Karpas-422 (cell line): ENCODE measurements at regions not wholly inside any gene's neighbourhood (a gene's known extent, or its start where the extent isn't known, plus 50 kb on each side); places are given as distances from the start of the nearest gene placed in this dataset.
"Not testable (repeated sequence)": the region's sequence is repeated elsewhere in the genome, so short reads cannot be mapped to it uniquely, and the experiment has no call there.

ENCODE experiments used
- DNase-seq: peaks from one replicate; pipeline ENCODE4 v3.0.0-alpha.2; 2015
- H2AFZ ChIP-seq: fragments of 200-600 bp; sonication (generic); 2 replicates; pipeline ENCODE4 v1.6.1; 2014; ENCODE audit warnings: antibody characterized with exemption, low read length, mixed read lengths
- H3K27ac ChIP-seq: fragments of 200-600 bp; sonication (generic); 2 replicates; pipeline ENCODE4 v1.5.1; 2014; ENCODE audit warnings: mild to moderate bottlenecking, low read length, moderate library complexity
- H3K27me3 ChIP-seq: fragments of 200-600 bp; sonication (generic); 2 replicates; pipeline ENCODE4 v1.6.1; 2014; ENCODE audit warnings: low read length, mixed read lengths
- H3K36me3 ChIP-seq: fragments of 200-600 bp; sonication (generic); 2 replicates; pipeline ENCODE4 v1.6.1; 2014; ENCODE audit warnings: low read length, mixed read lengths; ENCODE audit not compliant: insufficient read depth
- H3K4me1 ChIP-seq: fragments of 200-600 bp; sonication (generic); 2 replicates; pipeline ENCODE4 v1.6.1; 2014; ENCODE audit warnings: mild to moderate bottlenecking, low read length, mixed read lengths
- H3K4me2 ChIP-seq: fragments of 200-600 bp; sonication (generic); 2 replicates; pipeline ENCODE4 v1.6.1; 2014; ENCODE audit warnings: low read length, low read depth, mild to moderate bottlenecking; ENCODE audit not compliant: poor library complexity, severe bottlenecking
- H3K4me3 ChIP-seq: fragments of 200-600 bp; sonication (generic); 2 replicates; pipeline ENCODE4 v1.5.1; 2014; ENCODE audit warnings: mild to moderate bottlenecking, antibody characterized with exemption, low read length, mixed read lengths
- H3K79me2 ChIP-seq: fragments of 200-600 bp; sonication (generic); 2 replicates; pipeline ENCODE4 v1.6.1; 2014; ENCODE audit warnings: mild to moderate bottlenecking, low read length, mixed read lengths
- H3K9ac ChIP-seq: fragments of 200-600 bp; sonication (generic); 2 replicates; pipeline ENCODE4 v1.6.0; 2014; ENCODE audit warnings: low read length
- H3K9me2 ChIP-seq: fragments of 200-600 bp; sonication (generic), shearing (Covaris generic); replicated peaks from 2 replicates; pipeline ENCODE4 v1.6.0; 2014; ENCODE audit warnings: mild to moderate bottlenecking, low read length, moderate library complexity; ENCODE audit not compliant: insufficient read depth
- H3K9me3 ChIP-seq: fragments of 300-700, 200-600 bp; sonication (generic); 2 replicates; pipeline ENCODE4 v1.6.1; 2014; ENCODE audit warnings: low read length, mixed read lengths
- H4K20me1 ChIP-seq: fragments of 200-600 bp; sonication (generic); 2 replicates; pipeline ENCODE4 v1.6.1; 2014; ENCODE audit warnings: mild to moderate bottlenecking, antibody characterized with exemption, low read length, low read depth; ENCODE audit not compliant: insufficient read depth

- DNase-seq = no peak
- H2AFZ ChIP-seq = no peak overlapping the region
- H3K4me3 ChIP-seq = no peak overlapping the region
- no peaks in the 10 kb centered on the region for H3K36me3 ChIP-seq
- H4K20me1 ChIP-seq = no peaks in the 10 kb centered on the region
- no peak overlapping the region for H3K27ac ChIP-seq
- H3K27me3 ChIP-seq = no peaks in the 10 kb centered on the region
- no peaks in the 10 kb centered on the region for H3K79me2 ChIP-seq
- no peak overlapping the region for H3K4me2 ChIP-seq
- H3K4me1 ChIP-seq = no peaks in the 10 kb centered on the region
- no peaks in the 10 kb centered on the region for H3K9me3 ChIP-seq
- H3K9ac ChIP-seq = no peak overlapping the region
- no peaks in the 10 kb centered on the region for H3K9me2 ChIP-seq
Observed at GRCh38 chr1:199015799-199016198, 377.0 kb downstream of the PTPRC start.

- Histone ChIP-seq H3K9me2 (no peaks in the 10 kb centered on the region), H3K4me2 (no peak overlapping the region), H3K36me3 (no peaks in the 10 kb centered on the region), H3K4me1 (no peaks in the 10 kb centered on the region), H3K4me3 (no peak overlapping the region), H2AFZ (no peak overlapping the region), H3K27ac (no peak overlapping the region), H4K20me1 (no peaks in the 10 kb centered on the region), H3K27me3 (no peaks in the 10 kb centered on the region), H3K79me2 (no peaks in the 10 kb centered on the region), H3K9ac (no peak overlapping the region), H3K9me3 (no peaks in the 10 kb centered on the region)
- no peak for DNase-seq
Observed at GRCh38 chr1:199018471-199019135, 379.8 kb downstream of the PTPRC start.

- DNase-seq = no peak
- Histone ChIP-seq H3K4me3 (no peak overlapping the region), H3K9me2 (no peaks in the 10 kb centered on the region), H3K36me3 (no peaks in the 10 kb centered on the region), H4K20me1 (no peaks in the 10 kb centered on the region), H3K27ac (no peak overlapping the region), H3K4me2 (no peak overlapping the region), H3K79me2 (no peaks in the 10 kb centered on the region), H3K4me1 (no peaks in the 10 kb centered on the region), H3K27me3 (no peaks in the 10 kb centered on the region), H3K9ac (no peak overlapping the region), H3K9me3 (no peaks in the 10 kb centered on the region), H2AFZ (no peak overlapping the region)
Observed at GRCh38 chr1:199020051-199020450, 381.2 kb downstream of the PTPRC start.

- Histone ChIP-seq H4K20me1 (no peaks in the 10 kb centered on the region), H3K27ac (no peak overlapping the region), H3K9me3 (no peaks in the 10 kb centered on the region), H3K79me2 (no peaks in the 10 kb centered on the region), H3K9me2 (no peaks in the 10 kb centered on the region), H3K4me1 (no peaks in the 10 kb centered on the region), H3K27me3 (no peaks in the 10 kb centered on the region), H3K9ac (no peak overlapping the region), H2AFZ (no peak overlapping the region), H3K36me3 (no peaks in the 10 kb centered on the region), H3K4me3 (no peak overlapping the region), H3K4me2 (no peak overlapping the region)
- DNase-seq = no peak
Observed at GRCh38 chr1:199020904-199021303, 382.1 kb downstream of the PTPRC start.

GRCh38 chr1:199029401-199029800 lies 390.6 kb downstream of the PTPRC start:
- Histone ChIP-seq H3K4me2 (no peak overlapping the region), H4K20me1 (no peaks in the 10 kb centered on the region), H3K9me3 (no peaks in the 10 kb centered on the region), H3K9me2 (no peaks in the 10 kb centered on the region), H3K4me1 (no peaks in the 10 kb centered on the region), H3K27me3 (no peaks in the 10 kb centered on the region), H3K9ac (no peak overlapping the region), H3K36me3 (no peaks in the 10 kb centered on the region), H2AFZ (no peak overlapping the region), H3K79me2 (no peaks in the 10 kb centered on the region), H3K4me3 (no peak overlapping the region), H3K27ac (no peak overlapping the region)
- no peak for DNase-seq

GRCh38 chr1:199029855-199030254 lies 391.0 kb downstream of the PTPRC start:
- H3K4me1 ChIP-seq = no peaks in the 10 kb centered on the region
- H4K20me1 ChIP-seq = no peaks in the 10 kb centered on the region
- H3K9me2 ChIP-seq = no peaks in the 10 kb centered on the region
- H3K36me3 ChIP-seq = no peaks in the 10 kb centered on the region
- H3K4me2 ChIP-seq = no peak overlapping the region
- no peak for DNase-seq
- H3K9ac ChIP-seq = no peak overlapping the region
- no peak overlapping the region for H3K4me3 ChIP-seq
- H3K27ac ChIP-seq = no peak overlapping the region
- no peaks in the 10 kb centered on the region for H3K79me2 ChIP-seq
- no peaks in the 10 kb centered on the region for H3K27me3 ChIP-seq
- H3K9me3 ChIP-seq = no peaks in the 10 kb centered on the region
- H2AFZ ChIP-seq = no peak overlapping the region

GRCh38 chr1:199030541-199030940 lies 391.7 kb downstream of the PTPRC start:
- not testable (repeated sequence) for H3K4me3 ChIP-seq, H3K4me1 ChIP-seq, H3K4me2 ChIP-seq, H3K27ac ChIP-seq, H3K27me3 ChIP-seq, H3K79me2 ChIP-seq, H3K9ac ChIP-seq, H3K36me3 ChIP-seq, DNase-seq, H3K9me2 ChIP-seq, H2AFZ ChIP-seq, H4K20me1 ChIP-seq, H3K9me3 ChIP-seq

- not testable (repeated sequence) for H3K27ac ChIP-seq, DNase-seq, H3K36me3 ChIP-seq, H3K4me1 ChIP-seq, H3K9me3 ChIP-seq, H3K9ac ChIP-seq, H3K27me3 ChIP-seq, H2AFZ ChIP-seq, H3K79me2 ChIP-seq, H3K4me3 ChIP-seq, H3K4me2 ChIP-seq, H3K9me2 ChIP-seq, H4K20me1 ChIP-seq
Observed at GRCh38 chr1:199031170-199031569, 392.3 kb downstream of the PTPRC start.

GRCh38 chr1:199032479-199032878 lies 393.6 kb downstream of the PTPRC start:
- H3K4me2 ChIP-seq, H3K27me3 ChIP-seq, H3K9me2 ChIP-seq, H4K20me1 ChIP-seq, H2AFZ ChIP-seq, H3K9me3 ChIP-seq, H3K27ac ChIP-seq, H3K79me2 ChIP-seq, DNase-seq, H3K36me3 ChIP-seq, H3K9ac ChIP-seq, H3K4me3 ChIP-seq, H3K4me1 ChIP-seq: not testable (repeated sequence)
